GM23338 (cell line): ENCODE measurements at regions not wholly inside any gene's neighbourhood (a gene's known extent, or its start where the extent isn't known, plus 50 kb on each side); places are given as distances from the start of the nearest gene placed in this dataset.

ENCODE experiments used
- CREB1 ChIP-seq: fragments of 250-450 bp; sonication (Bioruptor Pico); IDR thresholded peaks from 2 replicates; pipeline ENCODE4 v1.5.0; 2020; ENCODE audit warnings: low read depth, mild to moderate bottlenecking, moderate library complexity
- CTCF ChIP-seq, 2 experiments: fragments of 200-600 bp in 1 of 2; sonication (generic) in 1 of 2; conservative IDR thresholded peaks; 2 replicates each; pipeline versions ENCODE4 v1.5.1 to v1.6.1; 2016 to 2017; ENCODE audit warnings: antibody characterized with exemption in 2 of 2, low read depth in 2 of 2, mild to moderate bottlenecking in 2 of 2, moderate library complexity in 1 of 2
- ETS1 ChIP-seq: IDR thresholded peaks from 2 replicates; pipeline ENCODE4 v1.6.1; 2016; ENCODE audit warnings: antibody characterized with exemption
- EZH2 ChIP-seq: fragments of 200-600 bp; sonication (generic); IDR thresholded peaks from one replicate; pipeline ENCODE4 v1.8.0; 2017; ENCODE audit warnings: antibody characterized with exemption, mild to moderate bottlenecking, low read depth; ENCODE audit not compliant: unreplicated experiment
- JUNB ChIP-seq: IDR thresholded peaks from one replicate; pipeline ENCODE4 v1.6.1; 2016; ENCODE audit warnings: antibody characterized with exemption; ENCODE audit not compliant: unreplicated experiment
- POLR2AphosphoS5 ChIP-seq: IDR thresholded peaks from 2 replicates; pipeline ENCODE4 v1.6.1; 2016; ENCODE audit warnings: antibody characterized with exemption, low read depth
- REST ChIP-seq: IDR thresholded peaks from one replicate; pipeline ENCODE4 v1.6.1; 2018; ENCODE audit warnings: antibody characterized with exemption; ENCODE audit not compliant: unreplicated experiment

GRCh38 chr21:35169574-35169973, 120.5 kb upstream of the RUNX1 start:
- no peak for TF ChIP-seq CTCF (conservative IDR thresholded peaks at IDR 0.05; ENCODE audit: low read depth in 2 of 2)
- TF ChIP-seq JUNB, result no peak
- no peak for TF ChIP-seq CREB1 (CRISPR knock-in tag)
- no peak for TF ChIP-seq POLR2AphosphoS5
- no peak for TF ChIP-seq REST
- no peak for TF ChIP-seq ETS1
- TF ChIP-seq EZH2, result no peak
